Endothelial cell of umbilical vein (primary cell): ENCODE measurements at regions not wholly inside any gene's neighbourhood (a gene's known extent, or its start where the extent isn't known, plus 50 kb on each side); places are given as distances from the start of the nearest gene placed in this dataset.

ENCODE experiments used
- CTCF ChIP-seq, 2 donors: IDR thresholded peaks; 1 replicate in 1 of 2; 2 replicates in 1 of 2; pipeline ENCODE4 v1.5.1; 2011; ENCODE audit warnings: low read length in 2 of 2, mild to moderate bottlenecking in 2 of 2, moderate library complexity in 2 of 2, control low read depth in 1 of 2, inconsistent platforms in 1 of 2, low read depth in 1 of 2; ENCODE audit not compliant: insufficient read depth in 1 of 2; ENCODE audit errors: extremely low read depth in 1 of 2
- EZH2 ChIP-seq: IDR thresholded peaks from 2 replicates; pipeline ENCODE4 v1.6.1; 2012; ENCODE audit warnings: borderline replicate concordance, low read depth, mild to moderate bottlenecking, moderate library complexity, low read length, inconsistent platforms; ENCODE audit not compliant: severe bottlenecking
- FOS ChIP-seq: IDR thresholded peaks from 2 replicates; pipeline ENCODE4 v1.6.1; 2011; ENCODE audit warnings: mild to moderate bottlenecking, low read length, moderate library complexity, borderline replicate concordance; ENCODE audit not compliant: insufficient read depth
- GATA2 ChIP-seq: IDR thresholded peaks from 2 replicates; pipeline ENCODE4 v1.7.0; 2011; ENCODE audit warnings: low read depth, mild to moderate bottlenecking, moderate library complexity, mixed read lengths, low read length; ENCODE audit not compliant: insufficient read length, insufficient read depth
- JUN ChIP-seq: IDR thresholded peaks from 2 replicates; pipeline ENCODE4 v1.6.1; 2011; ENCODE audit warnings: borderline replicate concordance, low read depth; ENCODE audit not compliant: insufficient read length, insufficient read depth
- MAX ChIP-seq: IDR thresholded peaks from 2 replicates; pipeline ENCODE4 v1.6.1; 2011; ENCODE audit not compliant: insufficient read depth, insufficient read length
- MYC ChIP-seq: IDR thresholded peaks from one replicate; pipeline ENCODE4 v1.6.1; 2011; ENCODE audit warnings: mild to moderate bottlenecking, low read depth, low read length
- POLR2A ChIP-seq: IDR thresholded peaks from 2 replicates; pipeline ENCODE4 v1.6.1; 2012; ENCODE audit warnings: low read depth, mild to moderate bottlenecking, control low read depth, low read length
- POLR2AphosphoS5 ChIP-seq: IDR thresholded peaks from 2 replicates; pipeline ENCODE4 v1.6.1; 2012; ENCODE audit warnings: low read depth, mild to moderate bottlenecking, control low read depth, low read length, moderate library complexity; ENCODE audit not compliant: insufficient read depth

DNA sequence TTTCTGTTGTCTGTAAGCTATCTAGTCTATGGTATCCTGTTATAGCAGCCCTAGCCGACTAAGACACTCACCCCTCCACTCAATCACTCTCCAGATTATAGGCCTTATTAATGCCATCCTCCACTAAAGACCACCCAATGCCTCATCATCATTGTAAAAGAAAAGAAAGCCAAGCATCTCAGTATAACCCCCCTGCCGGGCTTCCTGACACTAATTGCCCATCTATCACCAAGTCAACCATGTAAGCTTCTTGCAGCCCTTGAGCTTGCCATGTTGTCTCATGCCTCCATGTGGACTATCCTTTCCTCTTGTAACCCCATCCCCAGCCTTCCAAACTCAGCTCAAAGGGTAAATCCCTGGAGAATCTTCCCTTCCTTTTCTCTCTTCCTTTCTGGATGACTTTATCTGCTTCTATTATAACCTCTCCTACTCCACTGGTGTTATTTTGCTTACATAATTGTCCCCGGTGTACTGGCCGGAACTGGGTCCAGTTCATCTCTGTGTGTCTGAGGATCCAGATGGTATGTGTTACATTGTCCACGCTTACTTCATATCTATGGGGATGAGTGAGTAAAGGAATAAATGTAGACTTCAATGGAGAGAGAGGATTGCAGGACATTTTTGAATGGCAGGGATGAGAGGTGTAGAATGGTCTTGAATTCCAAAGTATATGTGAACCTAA, 202.9 kb upstream of the SOX4 start:
- TF ChIP-seq CTCF (IDR thresholded peaks at IDR 0.05; ENCODE audit: extremely low read depth in 1 of 2, insufficient read depth in 1 of 2, low read depth in 1 of 2, low read length in 2 of 2) (no peak), EZH2 (no peak), GATA2 (no peak), MAX (no peak), MYC (no peak), POLR2A (no peak), POLR2AphosphoS5 (no peak), FOS (no peak), JUN (no peak)
